ENCODE measurements at regions not wholly inside any gene's neighbourhood (a gene's known extent, or its start where the extent isn't known, plus 50 kb on each side); places are given as distances from the start of the nearest gene placed in this dataset.

DNA sequence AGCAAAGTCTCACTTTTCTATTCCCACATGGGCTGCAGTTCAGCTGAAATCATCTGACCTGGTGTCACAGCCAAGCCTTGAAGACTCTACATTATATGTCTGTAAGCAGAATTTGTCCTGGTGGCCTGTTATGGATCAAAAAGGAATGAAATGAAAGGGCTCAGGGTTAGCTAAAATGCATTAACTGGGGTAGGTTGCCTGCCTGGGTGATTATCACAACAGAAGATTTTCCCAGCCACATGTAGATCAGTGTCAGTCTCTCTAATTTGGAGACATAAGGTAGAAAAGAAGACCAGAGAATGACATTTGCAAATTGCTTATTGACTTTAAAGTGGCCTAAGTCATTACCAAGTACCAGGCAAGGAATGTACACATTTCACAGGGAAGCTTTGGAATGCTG lies 289.0 kb downstream of the CAAP1 start:
- TF ChIP-seq POLR2AphosphoS5 (IDR thresholded peaks at IDR 0.05; ENCODE audit: low read depth, low read length), result no peak
- TF ChIP-seq RAD21 (IDR thresholded peaks at IDR 0.05; ENCODE audit: low read length), result no peak
- TF ChIP-seq, protein P1, sequence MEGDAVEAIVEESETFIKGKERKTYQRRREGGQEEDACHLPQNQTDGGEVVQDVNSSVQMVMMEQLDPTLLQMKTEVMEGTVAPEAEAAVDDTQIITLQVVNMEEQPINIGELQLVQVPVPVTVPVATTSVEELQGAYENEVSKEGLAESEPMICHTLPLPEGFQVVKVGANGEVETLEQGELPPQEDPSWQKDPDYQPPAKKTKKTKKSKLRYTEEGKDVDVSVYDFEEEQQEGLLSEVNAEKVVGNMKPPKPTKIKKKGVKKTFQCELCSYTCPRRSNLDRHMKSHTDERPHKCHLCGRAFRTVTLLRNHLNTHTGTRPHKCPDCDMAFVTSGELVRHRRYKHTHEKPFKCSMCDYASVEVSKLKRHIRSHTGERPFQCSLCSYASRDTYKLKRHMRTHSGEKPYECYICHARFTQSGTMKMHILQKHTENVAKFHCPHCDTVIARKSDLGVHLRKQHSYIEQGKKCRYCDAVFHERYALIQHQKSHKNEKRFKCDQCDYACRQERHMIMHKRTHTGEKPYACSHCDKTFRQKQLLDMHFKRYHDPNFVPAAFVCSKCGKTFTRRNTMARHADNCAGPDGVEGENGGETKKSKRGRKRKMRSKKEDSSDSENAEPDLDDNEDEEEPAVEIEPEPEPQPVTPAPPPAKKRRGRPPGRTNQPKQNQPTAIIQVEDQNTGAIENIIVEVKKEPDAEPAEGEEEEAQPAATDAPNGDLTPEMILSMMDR (IDR thresholded peaks at IDR 0.05), result no peak

Measured in SK-N-SH (cell line).